ENCODE measurements at regions not wholly inside any gene's neighbourhood (a gene's known extent, or its start where the extent isn't known, plus 50 kb on each side); places are given as distances from the start of the nearest gene placed in this dataset.
"Not testable (repeated sequence)": the region's sequence is repeated elsewhere in the genome, so short reads cannot be mapped to it uniquely, and the experiment has no call there.

GRCh38 chrY:12212394-12212793 lies 488.6 kb upstream of the USP9Y start:
- DNase-seq: no peak
- TF ChIP-seq GATA1 (IDR thresholded peaks at IDR 0.05; ENCODE audit: low read depth, low read length) (no peak), POLR2A (IDR thresholded peaks at IDR 0.05; ENCODE audit: low read length) (no peak)

GRCh38 chrY:12215564-12216022 lies 485.4 kb upstream of the USP9Y start:
- TF ChIP-seq GATA1 (IDR thresholded peaks at IDR 0.05; ENCODE audit: low read depth, low read length) (no peak), POLR2A (IDR thresholded peaks at IDR 0.05; ENCODE audit: low read length) (no peak)
- DNase-seq: peak; percentile 24 to 35

- no peak for DNase-seq
- TF ChIP-seq GATA1 (IDR thresholded peaks at IDR 0.05; ENCODE audit: low read depth, low read length): no peak
- no peak for TF ChIP-seq POLR2A (IDR thresholded peaks at IDR 0.05; ENCODE audit: low read length)
Measured at GRCh38 chrY:12230921-12231320, 470.1 kb upstream of the USP9Y start.

DNA sequence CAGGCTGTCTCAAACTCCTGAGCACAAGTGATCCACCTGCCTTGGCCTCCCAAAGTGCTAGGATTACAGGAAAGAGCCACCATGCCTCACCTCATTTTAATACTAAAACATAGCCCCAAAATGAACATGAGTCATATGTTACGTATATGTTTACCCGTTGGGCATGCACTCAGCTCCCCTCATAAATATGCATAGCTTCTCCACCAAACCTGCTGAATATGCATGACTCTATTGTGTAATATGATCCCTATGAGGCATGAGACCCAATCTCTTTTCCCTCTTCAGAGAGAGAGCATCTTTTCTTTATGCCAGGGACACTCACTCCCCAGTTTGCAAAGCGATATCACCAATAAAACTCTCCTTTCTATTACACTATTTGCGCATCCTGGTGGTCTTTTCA lies 464.6 kb upstream of the USP9Y start:
- no peak for DNase-seq
- TF ChIP-seq GATA1 (IDR thresholded peaks at IDR 0.05; ENCODE audit: low read depth, low read length) (no peak), POLR2A (IDR thresholded peaks at IDR 0.05; ENCODE audit: low read length) (no peak)

DNA sequence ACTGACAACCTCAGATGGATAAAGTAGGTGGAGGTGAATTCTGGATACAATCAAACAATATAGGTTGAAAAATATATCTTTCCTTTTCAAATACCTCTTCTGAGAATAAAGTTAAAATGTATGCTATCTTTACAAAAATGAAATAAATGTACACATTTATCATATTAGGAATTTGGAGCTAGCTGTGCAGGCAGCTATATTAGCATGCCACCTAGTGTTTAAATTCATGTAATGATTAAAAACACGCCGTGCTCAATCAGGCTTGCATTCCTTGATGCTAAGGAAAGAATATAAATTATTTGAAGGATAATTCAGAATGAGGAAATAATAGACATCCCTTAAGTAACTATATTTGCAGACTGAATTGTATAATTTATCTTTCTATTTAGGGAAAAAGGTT lies 460.7 kb upstream of the USP9Y start:
- DNase-seq: not testable (repeated sequence)

DNA sequence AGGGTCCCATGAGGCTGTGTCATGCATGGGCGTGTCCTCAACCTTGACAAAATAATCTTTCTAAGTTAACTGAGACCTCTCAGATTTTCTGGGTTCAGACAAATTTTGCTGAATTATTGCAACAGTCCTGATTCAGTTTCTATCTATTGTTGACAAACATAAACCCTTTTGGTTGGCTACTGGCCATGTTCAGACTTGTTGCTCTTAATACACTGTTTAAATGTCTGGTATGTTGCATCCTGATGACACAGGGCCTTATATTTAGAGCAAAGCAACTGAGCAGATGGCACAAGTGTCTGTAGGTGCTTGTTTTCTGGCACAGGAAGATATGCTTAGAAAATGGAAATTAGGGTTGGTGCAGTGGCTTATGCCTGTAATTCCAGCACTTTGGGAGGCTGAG lies 456.9 kb upstream of the USP9Y start:
- TF ChIP-seq POLR2A (IDR thresholded peaks at IDR 0.05; ENCODE audit: low read length) (no peak), GATA1 (IDR thresholded peaks at IDR 0.05; ENCODE audit: low read depth, low read length) (no peak)
- DNase-seq: no peak

DNA sequence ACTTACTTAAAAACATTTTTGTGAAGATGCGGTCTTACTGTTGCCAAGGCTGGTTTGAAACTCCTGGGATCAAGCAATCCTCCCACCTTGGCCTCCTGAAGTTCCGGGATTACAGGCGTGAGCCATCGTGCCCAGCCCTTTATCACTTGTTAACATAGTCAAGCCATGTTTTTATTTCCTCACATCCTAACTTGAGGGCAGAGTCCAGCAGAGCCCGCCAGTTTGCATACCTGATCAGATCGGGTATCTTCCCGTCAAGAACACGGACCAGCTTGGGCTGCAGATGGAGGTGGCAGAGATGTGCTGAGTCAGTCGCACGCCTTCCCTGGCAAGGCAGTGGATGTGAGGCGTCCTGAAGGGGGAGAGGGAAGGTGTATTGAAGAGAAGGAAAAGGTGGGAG lies 447.3 kb upstream of the USP9Y start:
- TF ChIP-seq POLR2A (IDR thresholded peaks at IDR 0.05; ENCODE audit: low read length) (no peak), GATA1 (IDR thresholded peaks at IDR 0.05; ENCODE audit: low read depth, low read length) (no peak)
- DNase-seq: no peak

GRCh38 chrY:12271162-12271561 lies 429.9 kb upstream of the USP9Y start:
- no peak for TF ChIP-seq GATA1 (IDR thresholded peaks at IDR 0.05; ENCODE audit: low read depth, low read length)
- TF ChIP-seq POLR2A (IDR thresholded peaks at IDR 0.05; ENCODE audit: low read length): no peak
- DNase-seq: no peak

DNA sequence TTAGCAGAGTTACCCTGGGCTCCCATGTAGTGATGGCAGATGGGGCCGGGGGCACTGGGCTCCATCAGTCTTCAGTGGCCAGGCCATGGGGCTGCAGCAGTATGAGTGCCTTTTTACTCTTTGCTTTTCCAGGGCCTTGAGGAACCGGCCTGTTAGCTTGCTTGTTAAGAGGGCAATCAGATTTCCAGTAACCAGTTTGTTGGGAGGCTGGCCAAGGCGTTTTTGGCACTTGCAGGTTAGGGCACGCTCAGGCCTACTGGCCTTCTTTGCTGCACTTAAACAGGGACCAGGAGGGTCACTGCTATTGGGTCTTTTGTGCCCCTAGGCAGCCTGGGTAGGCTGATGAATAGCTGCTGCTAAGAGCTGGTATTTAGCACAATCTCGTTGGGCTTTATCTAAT lies 415.4 kb upstream of the USP9Y start:
- no peak for TF ChIP-seq GATA1 (IDR thresholded peaks at IDR 0.05; ENCODE audit: low read depth, low read length)
- TF ChIP-seq POLR2A (IDR thresholded peaks at IDR 0.05; ENCODE audit: low read length): no peak
- no peak for DNase-seq

GRCh38 chrY:12288919-12289318 lies 412.1 kb upstream of the USP9Y start:
- no peak for TF ChIP-seq GATA1 (IDR thresholded peaks at IDR 0.05; ENCODE audit: low read depth, low read length)
- no peak for TF ChIP-seq POLR2A (IDR thresholded peaks at IDR 0.05; ENCODE audit: low read length)
- no peak for DNase-seq

GRCh38 chrY:12289415-12289814 lies 411.6 kb upstream of the USP9Y start:
- TF ChIP-seq GATA1 (IDR thresholded peaks at IDR 0.05; ENCODE audit: low read depth, low read length) (no peak), POLR2A (IDR thresholded peaks at IDR 0.05; ENCODE audit: low read length) (no peak)
- no peak for DNase-seq

- DNase-seq: no peak
- no peak for TF ChIP-seq GATA1 (IDR thresholded peaks at IDR 0.05; ENCODE audit: low read depth, low read length)
- no peak for TF ChIP-seq POLR2A (IDR thresholded peaks at IDR 0.05; ENCODE audit: low read length)
Measured at GRCh38 chrY:12292542-12292941, 408.5 kb upstream of the USP9Y start.

DNA sequence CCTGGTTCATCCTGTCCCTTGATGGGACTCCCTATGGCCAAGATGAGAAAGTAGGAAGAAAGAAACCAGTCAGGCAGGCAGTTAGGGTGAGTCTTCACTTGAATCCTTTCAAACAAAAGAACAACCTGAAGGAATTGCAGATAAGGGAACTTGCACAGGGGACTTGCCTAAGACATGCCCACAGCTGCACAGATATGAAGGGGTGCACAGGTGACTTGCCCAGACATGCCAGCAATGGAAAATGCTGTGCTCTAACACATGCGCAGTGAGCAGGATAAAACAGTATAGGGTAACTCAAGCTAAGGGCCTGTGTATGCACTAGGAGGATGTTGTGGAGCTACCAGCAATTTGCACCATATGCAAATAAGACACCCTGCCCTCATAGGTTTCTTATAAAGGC lies 404.6 kb upstream of the USP9Y start:
- TF ChIP-seq POLR2A (IDR thresholded peaks at IDR 0.05; ENCODE audit: low read length) (no peak), GATA1 (IDR thresholded peaks at IDR 0.05; ENCODE audit: low read depth, low read length) (no peak)
- no peak for DNase-seq

DNA sequence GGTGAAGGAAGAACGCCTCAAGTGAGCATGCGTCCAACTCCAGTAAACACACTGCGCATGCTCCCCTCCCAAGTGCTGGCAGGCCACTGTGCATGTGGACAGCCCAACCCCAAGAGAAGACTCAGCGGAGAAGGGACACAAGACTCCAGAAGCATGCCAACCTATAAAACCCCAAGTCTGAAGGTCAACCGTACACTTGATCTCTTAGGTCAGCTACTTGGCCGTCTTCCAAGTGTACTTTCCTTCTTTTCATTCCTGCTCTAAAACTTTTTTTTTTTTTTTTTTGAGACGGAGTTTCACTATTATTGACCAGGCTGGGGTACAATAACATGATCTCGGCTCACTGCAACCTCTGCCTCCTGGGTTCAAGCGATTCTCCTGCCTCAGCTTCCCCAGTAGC lies 401.2 kb upstream of the USP9Y start:
- DNase-seq: not testable (repeated sequence)

- DNase-seq: no peak
- no peak for TF ChIP-seq GATA1 (IDR thresholded peaks at IDR 0.05; ENCODE audit: low read depth, low read length)
- TF ChIP-seq POLR2A (IDR thresholded peaks at IDR 0.05; ENCODE audit: low read length): no peak
Measured at GRCh38 chrY:12303464-12303863, 397.6 kb upstream of the USP9Y start.

DNA sequence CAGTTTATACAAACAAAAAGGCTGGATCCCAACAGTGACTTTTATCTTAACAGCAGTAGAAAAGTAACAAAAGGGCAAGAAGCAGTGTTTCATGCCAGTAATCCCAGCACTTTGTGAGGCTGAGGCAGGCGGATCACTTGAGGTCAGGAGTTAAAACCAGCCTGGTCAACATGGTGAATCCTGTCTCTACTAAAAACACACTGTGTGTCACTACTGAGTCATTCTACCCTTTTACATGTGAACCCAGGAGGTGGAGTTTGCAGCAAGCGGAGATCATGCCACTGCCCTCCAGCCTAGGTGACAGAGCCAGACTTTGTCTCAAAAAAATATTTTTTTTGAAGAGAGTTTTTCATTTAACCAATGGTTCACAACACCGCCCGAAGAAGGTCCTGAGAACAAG lies 395.6 kb upstream of the USP9Y start:
- no peak for DNase-seq
- TF ChIP-seq GATA1 (IDR thresholded peaks at IDR 0.05; ENCODE audit: low read depth, low read length): no peak
- no peak for TF ChIP-seq POLR2A (IDR thresholded peaks at IDR 0.05; ENCODE audit: low read length)
